NCI-H146 treated with DMSO at 0.1 percent for 48 hours (cell line): ENCODE measurements at regions not wholly inside any gene's neighbourhood (a gene's known extent, or its start where the extent isn't known, plus 50 kb on each side); places are given as distances from the start of the nearest gene placed in this dataset.
"Not testable (repeated sequence)": the region's sequence is repeated elsewhere in the genome, so short reads cannot be mapped to it uniquely, and the experiment has no call there.

Experiments used
- DNase-seq: peaks from one replicate; lab custom pipeline; 2025; ENCODE audit not compliant: unreplicated experiment; lab: John Stamatoyannopoulos, UW

DNA sequence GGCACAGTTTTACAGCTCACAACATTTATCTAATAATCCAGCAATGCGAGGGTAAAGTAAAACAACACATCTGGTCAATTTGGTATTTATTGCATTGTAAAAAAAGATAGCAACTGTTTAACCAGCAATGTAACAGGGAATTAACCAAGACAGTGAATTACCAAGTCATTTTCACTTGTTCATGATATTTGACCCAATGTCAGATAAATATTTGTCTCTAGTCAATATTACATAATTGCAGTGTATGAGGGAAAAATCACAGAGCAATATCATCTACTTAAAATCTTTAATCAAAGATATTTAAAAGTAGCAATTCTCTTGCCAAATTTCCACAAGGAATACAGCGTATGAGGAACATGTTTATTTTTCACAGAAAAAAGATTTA lies 1265.1 kb upstream of the CHAC2 start:
- DNase-seq = no peak

DNA sequence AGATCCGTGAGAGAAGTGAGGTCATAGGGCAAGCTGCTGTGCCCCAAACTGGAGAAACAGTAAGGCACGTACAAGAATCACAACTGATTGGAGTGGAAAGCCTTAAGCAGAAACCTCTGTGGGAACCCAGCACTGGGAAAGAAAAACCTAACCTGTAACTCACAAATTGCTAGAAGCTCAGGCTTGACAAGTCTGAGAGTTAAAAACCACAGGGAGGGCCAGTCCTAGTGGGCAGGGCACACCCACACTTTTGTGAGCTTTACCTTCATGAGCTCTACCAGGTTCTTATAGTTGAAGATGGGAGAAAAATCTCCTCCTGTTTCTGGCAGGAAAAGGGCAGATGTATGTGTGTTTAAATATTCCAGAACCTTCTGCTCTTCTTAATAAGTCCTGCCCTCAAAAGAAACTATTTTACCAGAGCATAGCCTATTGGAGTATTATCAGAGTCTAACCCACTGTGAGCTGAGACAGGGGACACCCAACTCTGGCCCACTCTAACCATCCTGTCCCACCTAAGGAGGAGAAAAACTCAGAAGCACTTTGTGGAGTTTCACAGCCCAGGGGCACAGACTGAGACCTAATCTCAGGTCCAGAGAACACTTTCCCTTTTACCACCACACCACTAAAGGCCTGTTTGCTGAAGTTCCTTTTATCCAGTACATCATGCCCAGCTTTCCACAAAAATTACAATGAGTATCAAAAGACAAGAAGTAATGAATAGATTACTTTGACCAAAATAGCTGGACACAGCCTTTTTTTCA lies 1265.7 kb upstream of the CHAC2 start:
- no peak for DNase-seq

DNA sequence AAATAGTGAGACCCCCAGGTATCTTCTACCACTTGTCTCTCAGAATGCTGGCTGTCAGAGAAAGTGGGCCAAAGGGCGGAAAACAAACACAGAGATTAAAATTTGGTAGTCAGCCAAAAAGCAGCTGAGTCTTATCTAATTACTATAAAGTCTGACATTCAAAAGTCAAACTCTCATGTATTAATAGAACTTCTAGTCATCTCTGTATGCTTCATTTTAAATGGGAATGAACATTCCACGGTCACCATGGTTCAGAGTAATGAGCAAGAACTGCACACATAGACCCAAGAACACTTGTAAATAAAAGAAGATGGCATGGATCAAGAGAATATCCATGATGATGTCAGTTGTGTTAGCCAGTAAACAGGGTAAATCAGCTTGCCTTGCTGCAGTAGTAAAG lies 1267.0 kb upstream of the CHAC2 start:
- no peak for DNase-seq

DNA sequence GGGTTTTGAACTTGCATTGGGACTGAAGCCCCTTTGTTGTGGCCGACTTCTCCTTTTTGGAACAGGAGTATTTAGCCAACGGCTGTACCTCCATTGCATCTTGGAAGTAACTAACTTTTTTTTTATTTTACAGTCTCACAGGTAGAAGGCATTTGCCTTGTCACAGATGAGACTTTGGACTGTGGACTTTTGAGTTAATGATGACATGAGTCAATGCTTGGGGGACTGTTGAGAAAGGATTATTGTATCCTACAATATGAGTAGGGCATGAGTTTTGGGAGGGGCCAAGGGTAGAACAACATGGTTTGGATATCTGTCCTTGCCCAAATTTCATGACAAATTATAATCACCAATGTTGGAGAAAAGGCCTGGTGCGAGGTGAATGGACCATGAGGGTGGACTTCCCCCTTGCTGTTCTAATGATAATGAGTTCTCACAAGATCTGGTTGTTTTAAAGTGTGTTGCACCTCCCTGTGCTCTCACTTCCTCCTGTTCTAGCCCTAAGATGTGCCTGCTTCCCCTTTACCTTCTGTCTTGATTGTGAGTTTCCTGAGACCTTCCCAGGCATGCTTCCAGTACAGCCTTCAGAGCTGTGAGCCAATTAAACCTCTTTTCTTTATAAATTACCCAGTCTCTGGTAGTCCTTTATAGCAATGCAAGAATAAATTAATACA lies 1269.4 kb upstream of the CHAC2 start:
- no peak for DNase-seq

DNA sequence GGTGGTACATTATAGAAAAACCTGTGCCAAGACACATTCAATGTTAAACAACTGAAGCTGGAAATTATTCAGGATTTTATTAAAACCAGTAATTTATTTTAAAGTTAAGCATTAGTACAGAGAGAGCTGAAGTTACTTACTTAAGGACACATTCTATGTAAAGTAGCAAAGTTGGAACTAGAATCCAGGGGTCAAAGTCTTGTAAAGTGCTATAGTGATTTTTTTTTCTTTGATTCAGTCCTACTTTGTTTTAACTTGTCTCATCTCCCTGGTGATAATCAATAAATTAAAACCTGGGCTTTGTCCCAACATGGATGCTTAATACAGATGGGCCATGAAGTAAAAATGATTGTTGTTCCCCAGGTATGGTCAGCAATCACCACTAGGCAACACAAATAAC lies 1271.8 kb upstream of the CHAC2 start:
- DNase-seq = no peak

DNA sequence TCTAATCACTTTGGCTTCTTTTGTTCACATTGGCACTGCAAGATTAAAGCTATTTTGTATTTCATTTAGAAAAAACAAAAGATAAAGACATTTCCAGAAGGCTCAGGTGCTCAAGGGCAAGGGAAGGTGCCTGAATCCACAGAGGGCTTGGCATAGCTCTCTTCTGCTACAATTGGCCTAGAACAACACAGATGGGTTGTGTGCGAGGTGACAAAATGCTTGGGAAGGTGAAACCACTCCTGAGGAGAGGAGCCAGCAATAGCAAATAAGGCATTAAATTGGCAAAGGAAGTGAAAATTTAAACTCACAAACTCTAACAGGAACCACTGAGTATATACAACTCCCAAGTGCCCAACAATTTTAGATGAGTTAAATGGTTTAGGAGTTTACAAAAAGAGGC lies 1290.4 kb upstream of the CHAC2 start:
- no peak for DNase-seq

DNA sequence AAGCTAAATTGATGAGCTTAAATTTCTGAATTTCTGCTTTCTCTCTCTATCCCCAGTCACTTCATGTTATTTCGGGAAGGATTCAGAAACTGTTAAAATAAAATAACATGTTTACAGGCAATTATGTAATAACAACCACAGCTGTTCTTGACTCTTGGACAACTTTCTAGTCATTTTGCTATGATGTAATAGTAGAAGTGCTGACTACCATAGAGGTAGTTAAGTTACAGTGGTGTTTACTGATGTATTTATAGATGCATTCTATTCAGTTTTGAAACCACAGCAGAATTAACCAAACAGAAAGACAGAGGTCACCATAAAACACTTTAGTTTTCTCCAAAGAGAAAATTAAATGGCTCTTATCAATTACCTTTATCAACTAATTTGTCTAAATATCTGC lies 1292.0 kb upstream of the CHAC2 start:
- no peak for DNase-seq

DNA sequence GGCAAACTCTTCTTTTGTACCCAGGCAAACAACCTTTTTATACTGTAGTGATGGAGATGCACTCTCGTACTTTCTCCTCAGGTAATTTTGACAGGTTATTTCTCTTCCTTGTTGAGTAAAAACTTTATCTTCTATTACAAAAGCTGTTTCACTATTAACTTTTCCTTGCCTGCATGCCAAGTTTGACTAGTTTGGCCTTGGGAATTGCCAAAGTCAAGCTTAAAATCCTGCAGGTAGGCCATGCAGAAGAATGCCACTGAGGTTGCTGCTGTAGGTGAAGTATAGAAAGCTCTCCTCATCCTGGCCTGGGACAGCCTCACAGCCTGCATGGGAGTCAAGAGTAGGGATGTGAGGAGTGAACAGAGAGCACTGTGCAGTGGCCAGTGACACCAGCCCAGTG lies 1293.5 kb upstream of the CHAC2 start:
- DNase-seq = no peak

DNA sequence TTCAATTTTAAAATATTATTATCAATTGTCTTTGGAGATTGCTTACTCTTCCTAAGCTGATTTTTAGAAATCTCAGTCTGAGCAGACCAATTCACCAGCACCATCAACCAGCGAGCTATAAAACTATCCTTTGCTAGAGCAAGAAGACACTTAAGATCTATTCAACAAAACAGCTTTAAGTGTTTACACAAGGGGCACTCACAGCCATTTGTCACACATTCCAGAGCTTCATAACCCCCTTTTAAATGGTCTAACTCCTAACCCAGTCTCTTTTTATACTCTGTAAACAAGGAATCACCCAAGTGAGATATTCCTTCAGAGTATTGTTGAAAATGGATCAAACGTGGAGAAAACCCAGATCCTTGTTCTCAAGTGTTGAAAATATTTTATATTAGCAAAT lies 1294.1 kb upstream of the CHAC2 start:
- DNase-seq = no peak

DNA sequence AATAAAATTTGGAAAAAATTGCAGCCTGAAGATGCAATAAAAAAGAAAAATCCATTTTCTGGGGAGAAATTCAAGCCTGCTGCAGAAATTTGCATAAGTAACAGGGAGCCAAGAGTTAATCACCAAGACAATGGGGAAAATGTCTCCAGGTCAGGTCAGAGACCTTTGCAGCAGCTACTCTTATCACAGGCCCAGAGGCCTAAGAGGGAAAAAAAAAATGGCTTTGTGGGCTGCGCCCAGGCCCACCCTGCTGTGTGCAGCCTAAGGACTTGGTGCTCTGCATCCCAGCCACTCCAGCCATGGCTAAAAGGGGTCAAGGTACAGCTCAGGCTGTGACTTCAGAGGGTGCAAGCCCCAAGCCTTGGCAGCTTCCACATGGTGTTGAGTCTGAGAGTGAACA lies 1297.1 kb upstream of the CHAC2 start:
- DNase-seq = not testable (repeated sequence)

DNA sequence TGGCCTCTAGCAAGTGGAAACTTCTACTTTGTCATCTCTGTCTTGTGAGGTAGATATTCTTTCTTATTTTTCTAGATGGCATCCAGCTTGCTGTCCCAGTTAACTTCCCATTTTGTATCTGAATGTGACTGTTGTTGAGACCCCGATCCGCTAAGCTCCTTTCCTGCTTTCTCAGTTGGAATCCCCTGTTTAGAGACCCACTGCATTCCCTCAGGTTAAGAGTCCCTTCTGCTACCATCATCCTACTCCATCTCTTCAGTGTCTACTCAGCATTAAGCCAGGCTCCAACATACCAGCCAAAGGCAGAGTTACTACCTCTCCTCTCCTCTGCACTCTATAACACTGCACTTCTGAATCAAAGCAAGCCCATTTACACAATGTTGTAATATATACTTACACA lies 1300.4 kb upstream of the CHAC2 start:
- DNase-seq = no peak

DNA sequence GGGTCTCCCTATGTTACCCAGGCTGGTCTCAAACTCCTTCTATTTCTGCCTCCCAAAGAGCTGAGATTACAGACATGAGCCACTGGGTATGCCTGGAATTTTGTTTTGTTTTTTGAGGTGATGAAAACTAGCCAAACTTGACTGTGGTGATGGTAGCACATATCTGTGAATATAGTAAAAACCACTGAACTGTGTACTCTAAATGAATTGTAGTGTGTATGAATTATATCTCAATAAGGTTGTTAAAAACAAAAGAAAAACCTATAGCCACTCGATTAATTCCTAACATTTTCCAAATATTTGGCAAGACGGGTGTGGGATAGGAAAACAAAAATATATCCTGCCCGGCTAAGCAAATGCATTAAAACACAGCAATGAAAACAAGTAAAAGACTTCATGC lies 1302.3 kb upstream of the CHAC2 start:
- no peak for DNase-seq

DNA sequence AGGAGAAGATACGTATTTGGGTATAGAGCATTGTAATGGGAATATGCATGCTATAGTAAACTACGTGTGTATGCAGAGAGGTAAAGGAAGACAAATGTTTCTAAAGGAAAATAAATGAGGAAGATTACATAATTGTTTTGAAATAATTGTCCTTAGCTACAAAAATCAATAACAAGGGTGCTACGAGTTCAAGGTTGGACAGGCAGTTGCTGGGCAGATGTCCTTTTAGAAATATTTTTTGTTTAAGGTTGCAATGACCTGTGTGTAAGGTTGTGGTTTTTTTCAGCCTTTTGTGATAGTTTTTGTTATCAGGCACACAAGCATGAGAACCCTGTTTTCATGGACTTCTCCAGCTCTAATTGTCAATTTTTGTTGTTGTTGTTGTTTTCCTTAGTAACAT lies 1304.1 kb upstream of the CHAC2 start:
- DNase-seq = no peak

DNA sequence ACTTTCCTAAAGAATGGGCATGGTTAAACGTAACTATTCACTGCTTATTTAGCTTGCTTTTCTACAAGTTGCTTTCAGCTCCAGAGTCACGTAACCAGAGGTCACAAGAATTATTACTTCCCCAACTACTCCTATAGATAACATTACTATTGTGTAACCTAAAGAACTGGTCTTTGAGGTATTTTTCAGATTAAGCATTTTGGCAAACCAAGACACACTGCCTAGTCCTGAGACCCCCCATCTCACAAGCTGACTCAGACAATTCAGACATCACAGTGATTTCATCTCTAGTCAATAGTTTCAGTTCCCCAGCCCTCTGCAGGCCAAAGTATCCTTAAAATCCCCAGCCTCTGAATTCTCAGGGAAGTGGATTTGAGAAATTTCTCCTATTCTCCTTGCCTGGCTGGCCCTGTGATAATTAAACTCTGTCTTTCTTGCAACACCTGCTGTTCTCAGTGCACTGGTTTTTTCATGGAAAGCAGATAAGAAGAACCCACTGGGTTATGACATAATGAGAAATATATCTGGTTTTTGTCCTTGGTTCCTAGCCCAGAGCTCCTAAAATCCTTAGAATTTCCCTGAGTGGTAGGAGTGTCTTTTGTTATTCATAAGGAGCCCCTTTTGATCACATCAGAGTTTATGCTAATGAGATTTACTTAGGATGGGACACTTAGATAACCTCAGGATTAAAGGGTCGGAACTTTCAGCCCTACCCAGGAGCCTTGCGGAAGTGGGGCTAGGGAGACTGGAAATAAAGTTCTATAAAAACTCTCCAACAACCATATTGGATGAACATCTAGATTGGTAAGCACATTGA lies 1310.8 kb upstream of the CHAC2 start:
- no peak for DNase-seq

DNA sequence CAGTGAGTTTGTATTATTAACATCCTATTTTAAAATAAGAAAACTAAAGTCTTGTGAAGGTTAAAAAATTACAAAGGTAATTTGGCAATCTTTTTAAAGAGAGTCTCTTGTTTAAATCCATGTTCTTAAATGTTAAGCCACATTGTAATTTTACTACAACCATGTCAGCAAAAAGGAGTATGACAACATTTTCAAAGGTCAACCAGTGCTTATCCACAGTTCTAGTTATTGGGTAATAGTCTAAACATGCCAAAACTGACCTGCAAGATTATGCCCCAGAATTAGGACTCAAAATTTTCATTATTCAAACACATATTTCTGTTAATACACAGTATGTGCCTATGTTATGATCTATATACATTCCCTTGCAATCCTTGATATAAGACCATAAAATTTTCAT lies 1312.6 kb upstream of the CHAC2 start:
- no peak for DNase-seq

DNA sequence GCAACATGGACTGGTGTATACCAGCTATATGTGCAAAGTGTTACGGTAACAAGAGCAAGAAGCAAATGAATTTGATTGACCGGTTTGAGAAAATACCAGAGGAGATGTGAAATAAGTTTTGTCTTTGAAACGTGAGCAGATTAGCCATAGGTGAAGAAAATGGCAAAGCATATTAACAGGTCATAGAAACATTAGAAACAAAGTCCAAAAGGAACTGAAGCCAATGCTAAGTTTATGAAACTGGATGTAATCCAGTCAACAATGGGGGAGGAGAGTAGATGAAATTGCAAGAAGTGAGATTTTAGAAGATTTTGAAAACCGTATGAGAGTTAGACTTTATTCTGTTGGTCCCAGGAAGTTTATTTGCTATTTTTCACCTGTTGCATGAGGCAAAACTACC lies 1315.4 kb upstream of the CHAC2 start:
- no peak for DNase-seq

DNA sequence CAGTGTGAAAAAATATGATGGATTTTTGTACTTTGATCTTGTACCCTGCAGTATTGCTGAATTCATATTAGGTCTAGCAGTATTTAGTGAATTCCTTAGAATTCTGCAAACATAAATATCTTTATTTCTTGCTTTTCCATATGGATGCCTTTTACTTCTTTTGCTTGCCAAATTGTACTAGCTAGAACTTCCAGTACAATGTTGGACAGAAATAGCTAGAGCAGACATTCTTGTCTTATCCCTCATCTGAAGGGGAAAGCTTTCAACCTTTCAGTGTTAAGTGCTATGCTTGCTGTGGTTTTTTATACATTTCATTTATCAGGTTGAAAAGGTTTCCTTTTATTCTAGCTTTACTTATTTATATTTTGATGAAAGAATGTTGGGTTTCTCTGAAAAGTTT lies 1321.9 kb upstream of the CHAC2 start:
- DNase-seq = no peak

DNA sequence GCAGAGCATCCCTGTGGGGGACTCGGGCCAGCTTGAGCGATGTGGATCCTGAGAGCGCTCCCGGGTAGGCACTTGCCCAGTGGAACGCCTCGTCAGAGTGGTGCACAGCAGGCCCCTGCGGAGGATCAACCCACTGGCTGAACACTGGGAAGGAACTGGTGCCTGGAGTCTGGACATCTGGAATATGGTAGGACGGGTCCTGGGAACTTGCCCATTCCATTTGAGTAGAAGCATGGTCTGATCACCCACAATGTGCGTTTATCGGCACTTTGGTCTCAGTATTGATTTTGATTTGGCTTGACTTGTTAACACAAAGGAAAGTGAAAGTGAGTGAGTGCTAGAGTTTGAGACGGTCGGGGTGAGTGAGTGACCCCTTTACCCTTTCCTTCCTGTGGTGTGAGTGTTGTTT lies 1336.2 kb upstream of the CHAC2 start:
- no peak for DNase-seq

DNA sequence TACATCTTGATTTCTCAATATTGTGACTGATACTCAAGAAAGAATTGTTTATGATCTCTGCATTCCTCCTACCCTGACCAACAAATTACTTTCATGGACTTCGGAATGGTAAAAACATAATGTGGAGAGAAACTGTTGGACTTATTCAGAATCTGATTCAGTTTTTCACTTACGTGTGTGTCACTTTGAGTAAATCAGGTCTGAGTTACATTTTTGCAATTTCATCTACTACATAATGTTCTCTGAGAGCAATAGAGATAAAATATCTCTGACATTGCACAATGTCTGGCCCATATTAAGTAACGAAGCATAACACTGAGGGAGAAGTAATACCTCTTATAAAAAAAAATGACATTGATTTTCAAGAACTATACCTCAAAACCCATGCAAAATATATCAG lies 1337.9 kb upstream of the CHAC2 start:
- DNase-seq = no peak

DNA sequence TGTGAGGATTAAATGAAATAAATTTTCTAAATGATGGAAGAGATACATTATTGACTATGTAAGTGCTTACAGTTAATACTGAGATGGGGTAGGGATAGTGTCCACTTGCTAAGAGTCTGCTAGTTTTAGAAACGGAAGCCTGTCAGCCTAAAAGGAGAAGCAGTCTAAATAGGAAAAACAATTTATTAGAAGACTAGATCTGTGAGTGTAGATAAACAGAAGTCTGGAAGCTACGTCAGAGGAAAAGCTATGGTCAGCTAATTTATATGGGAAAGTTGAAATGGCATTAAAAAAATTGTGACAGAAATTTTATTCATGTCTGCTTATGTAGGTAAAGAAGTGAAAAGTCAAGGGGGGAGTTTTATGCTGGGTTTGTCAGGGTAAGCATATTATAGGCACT lies 1338.4 kb upstream of the CHAC2 start:
- no peak for DNase-seq

DNA sequence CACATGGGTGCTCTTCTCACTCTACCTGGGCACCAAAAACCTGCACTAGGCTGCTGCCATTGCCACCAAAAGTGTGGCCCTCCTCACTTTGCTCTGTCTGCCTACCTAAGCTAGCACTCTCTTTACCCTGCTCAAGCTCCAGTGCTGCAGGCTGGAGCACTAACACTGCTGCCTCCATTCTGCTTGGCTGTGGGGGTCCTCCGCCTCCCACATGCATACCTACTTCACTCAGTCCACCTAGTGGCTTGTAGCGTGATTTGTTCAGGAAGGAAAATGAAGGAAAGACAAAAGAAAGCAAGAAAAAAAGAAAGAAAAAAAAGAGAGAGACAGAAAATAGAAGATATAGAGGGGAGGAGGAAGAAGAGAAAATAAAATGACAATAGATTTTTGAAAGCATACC lies 1339.4 kb upstream of the CHAC2 start:
- no peak for DNase-seq

DNA sequence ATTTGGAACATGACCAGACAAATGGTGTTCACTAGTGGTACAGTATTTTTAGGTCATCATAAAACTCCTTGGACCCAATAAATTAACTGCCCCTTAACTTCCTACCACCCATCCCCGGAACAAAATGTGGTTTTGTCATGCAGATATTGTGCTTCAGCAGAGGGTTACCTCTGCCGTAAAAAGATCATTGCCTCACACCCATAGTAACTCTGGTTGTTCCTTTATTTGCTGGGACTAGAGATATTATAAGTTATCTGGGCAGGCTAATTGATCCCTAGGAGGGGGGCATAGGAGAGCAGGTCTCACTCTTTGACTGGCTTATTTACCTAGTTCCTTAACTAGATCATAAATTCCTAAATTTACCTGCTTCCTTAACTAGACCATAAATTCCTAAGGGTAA lies 1343.9 kb upstream of the CHAC2 start:
- DNase-seq = no peak
